ENCODE measurements at regions not wholly inside any gene's neighbourhood (a gene's known extent, or its start where the extent isn't known, plus 50 kb on each side); places are given as distances from the start of the nearest gene placed in this dataset.

GRCh38 chr20:4571759-4572531, 114.3 kb upstream of the PRNP start:
- no peak for TF ChIP-seq FOSL2 (IDR thresholded peaks at IDR 0.05)
- peak; percentile 32; the same call in 1 of the 2 replicates for TF ChIP-seq FOSL2 (CRISPR knock-in tag; IDR thresholded peaks at IDR 0.05)
- TF ChIP-seq JUN (IDR thresholded peaks at IDR 0.05) = 0 out of 5 replicates have a peak, but pooled peaks of 1 of the 2 experiments have one; percentile 20
- no peak for TF ChIP-seq RNF2 (IDR thresholded peaks at IDR 0.05; ENCODE audit: borderline replicate concordance, low read depth)
- TF ChIP-seq EP300 (IDR thresholded peaks at IDR 0.05) = peak in 1 of 2 experiments; percentile 28; a peak in 2 of 5 replicates
- 0 out of 4 replicates have a peak, but pooled peaks of 1 of the 2 experiments have one; percentile 10 for TF ChIP-seq CEBPB (IDR thresholded peaks at IDR 0.05)
- TF ChIP-seq JUNB (IDR thresholded peaks at IDR 0.05) = peak; percentile 51
- H3K9me3 ChIP-seq = peaks cover 3% of the 10 kb centered on the region; the same call in 1 of the 3 replicates
- ATAC-seq (no peak), DNase-seq (ENCODE audit: low read depth in 1 of 2, low spot score in 1 of 2) (peak in 1 of 2 experiments; percentile 62), FAIRE-seq (peak; percentile 87)
- no peak overlapping the region for H3K4me3 ChIP-seq
- H3K4me1 ChIP-seq = peaks cover 57% of the 10 kb centered on the region
- H3K27ac ChIP-seq = peak overlapping the region; percentile 88 to 91
- POLR2A ChIA-PET = no interaction called here
- peak overlapping the region; percentile 18; the same call in 2 of the 3 replicates for H3K4me2 ChIP-seq
- CTCF ChIA-PET = interaction anchor here (0.6 to 4.9 kb wide), 8 partner anchors 10 to 376 kb away, joined by 3 to 30 read pairs (median 4); no protein-coding TSS in a partner anchor
- 55% methylated on average over 8 of the region's 8 CpGs for WGBS (ENCODE audit: missing lambda C conversion rate)

DNA sequence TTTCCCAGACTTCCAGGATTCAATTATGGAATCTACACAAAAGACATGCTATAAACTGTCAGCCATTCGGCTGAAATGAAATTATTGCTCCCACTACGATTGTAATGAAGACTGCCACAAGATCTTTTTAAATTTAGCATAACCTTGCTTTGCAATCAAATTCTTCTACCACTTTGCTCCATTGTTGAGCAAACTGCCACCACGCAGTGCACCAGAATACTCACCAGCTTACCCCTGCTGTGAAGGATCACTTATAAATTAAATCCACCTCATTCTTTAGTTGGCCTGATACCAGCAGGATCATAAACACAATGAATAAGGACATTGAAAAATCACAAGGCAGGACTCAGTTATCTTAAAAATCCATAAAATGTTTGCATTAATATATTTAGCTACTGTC, 116.4 kb upstream of the PRNP start:
- H3K27ac ChIP-seq = peak overlapping the region; percentile 13 to 91; a peak in 4 of 6 replicates
- ChIA-PET CTCF (interaction anchor here (4.9 kb wide), 1 partner anchor 22 kb away, joined by 30 read pairs; no protein-coding TSS in a partner anchor), POLR2A (no interaction called here)
- H3K4me3 ChIP-seq = no peak overlapping the region
- H3K9me3 ChIP-seq = peaks cover 7% of the 10 kb centered on the region; the same call in 1 of the 3 replicates
- peak; percentile 70 for FAIRE-seq
- WGBS (ENCODE audit: missing lambda C conversion rate) = 60% methylated on average over 3 of the region's 3 CpGs
- DNase-seq (ENCODE audit: low read depth in 1 of 2, low spot score in 1 of 2) = no peak
- ATAC-seq = no peak
- TF ChIP-seq KDM1A (IDR thresholded peaks at IDR 0.05; ENCODE audit: low read depth) = no peak
- TF ChIP-seq, protein P1, sequence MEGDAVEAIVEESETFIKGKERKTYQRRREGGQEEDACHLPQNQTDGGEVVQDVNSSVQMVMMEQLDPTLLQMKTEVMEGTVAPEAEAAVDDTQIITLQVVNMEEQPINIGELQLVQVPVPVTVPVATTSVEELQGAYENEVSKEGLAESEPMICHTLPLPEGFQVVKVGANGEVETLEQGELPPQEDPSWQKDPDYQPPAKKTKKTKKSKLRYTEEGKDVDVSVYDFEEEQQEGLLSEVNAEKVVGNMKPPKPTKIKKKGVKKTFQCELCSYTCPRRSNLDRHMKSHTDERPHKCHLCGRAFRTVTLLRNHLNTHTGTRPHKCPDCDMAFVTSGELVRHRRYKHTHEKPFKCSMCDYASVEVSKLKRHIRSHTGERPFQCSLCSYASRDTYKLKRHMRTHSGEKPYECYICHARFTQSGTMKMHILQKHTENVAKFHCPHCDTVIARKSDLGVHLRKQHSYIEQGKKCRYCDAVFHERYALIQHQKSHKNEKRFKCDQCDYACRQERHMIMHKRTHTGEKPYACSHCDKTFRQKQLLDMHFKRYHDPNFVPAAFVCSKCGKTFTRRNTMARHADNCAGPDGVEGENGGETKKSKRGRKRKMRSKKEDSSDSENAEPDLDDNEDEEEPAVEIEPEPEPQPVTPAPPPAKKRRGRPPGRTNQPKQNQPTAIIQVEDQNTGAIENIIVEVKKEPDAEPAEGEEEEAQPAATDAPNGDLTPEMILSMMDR (IDR thresholded peaks at IDR 0.05) = no peak
- TF ChIP-seq, protein P2, sequence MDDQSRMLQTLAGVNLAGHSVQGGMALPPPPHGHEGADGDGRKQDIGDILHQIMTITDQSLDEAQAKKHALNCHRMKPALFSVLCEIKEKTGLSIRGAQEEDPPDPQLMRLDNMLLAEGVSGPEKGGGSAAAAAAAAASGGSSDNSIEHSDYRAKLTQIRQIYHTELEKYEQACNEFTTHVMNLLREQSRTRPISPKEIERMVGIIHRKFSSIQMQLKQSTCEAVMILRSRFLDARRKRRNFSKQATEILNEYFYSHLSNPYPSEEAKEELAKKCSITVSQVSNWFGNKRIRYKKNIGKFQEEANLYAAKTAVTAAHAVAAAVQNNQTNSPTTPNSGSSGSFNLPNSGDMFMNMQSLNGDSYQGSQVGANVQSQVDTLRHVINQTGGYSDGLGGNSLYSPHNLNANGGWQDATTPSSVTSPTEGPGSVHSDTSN (IDR thresholded peaks at IDR 0.05) = no peak
- TF ChIP-seq RARB (CRISPR knock-in tag; IDR thresholded peaks at IDR 0.05) = no peak
- H3K4me2 ChIP-seq = peak overlapping the region; percentile 12; the same call in 2 of the 3 replicates
- H3K4me1 ChIP-seq = peaks cover 46% of the 10 kb centered on the region

DNA sequence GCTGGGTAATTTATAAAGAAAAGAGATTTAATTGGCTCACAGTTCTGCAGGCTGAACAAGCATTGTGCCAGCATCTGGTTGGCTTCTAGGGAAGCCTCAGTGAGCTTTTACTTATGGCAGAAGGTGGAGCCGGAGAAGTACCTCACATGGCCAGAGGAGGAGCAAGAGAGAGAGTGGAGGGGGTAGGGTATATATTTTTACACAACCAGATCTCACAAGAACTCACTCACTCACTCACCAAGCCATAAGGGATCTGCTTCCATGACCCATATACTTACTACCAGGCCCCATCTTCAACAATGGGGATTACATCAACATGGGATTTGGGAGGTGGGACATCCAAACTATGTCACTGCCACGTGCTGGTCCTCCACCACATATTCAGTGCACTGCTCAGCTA, 117.2 kb upstream of the PRNP start:
- ChIA-PET CTCF (interaction anchor here (0.5 to 2.2 kb wide), 3 partner anchors 13 to 227 kb away, joined by 3 to 8 read pairs (median 5); no protein-coding TSS in a partner anchor), POLR2A (no interaction called here)
- ATAC-seq (no peak), FAIRE-seq (no peak), DNase-seq (ENCODE audit: low read depth in 1 of 2, low spot score in 1 of 2) (peak in 1 of 2 experiments; percentile 40)
- 64% methylated on average over 2 of the region's 2 CpGs for WGBS (ENCODE audit: missing lambda C conversion rate)
- H3K9me3 ChIP-seq = peaks cover 14% of the 10 kb centered on the region; the same call in 2 of the 3 replicates
- peak overlapping the region in 1 of 2 experiments; percentile 91; a peak in 3 of 6 replicates for H3K27ac ChIP-seq
- no peak overlapping the region for H3K4me3 ChIP-seq
- peaks cover 38% of the 10 kb centered on the region for H3K4me1 ChIP-seq
- TF ChIP-seq EP300 (IDR thresholded peaks at IDR 0.05) (no peak), RARB (CRISPR knock-in tag; IDR thresholded peaks at IDR 0.05) (no peak), RCOR1 (IDR thresholded peaks at IDR 0.05; ENCODE audit: low read depth, low read length) (no peak), POLR2A (IDR thresholded peaks at IDR 0.05; ENCODE audit: low read length) (no peak), TP53 (CRISPR knock-in tag; IDR thresholded peaks at IDR 0.05) (no peak), RFX5 (IDR thresholded peaks at IDR 0.05) (no peak), ZSCAN20 (CRISPR knock-in tag; IDR thresholded peaks at IDR 0.05) (no peak), POLR2AphosphoS2 (conservative IDR thresholded peaks at IDR 0.05; ENCODE audit: low read length) (no peak), NR3C1 (IDR thresholded peaks at IDR 0.05) (no peak), PHF8 (IDR thresholded peaks at IDR 0.05; ENCODE audit: borderline replicate concordance, low read depth) (no peak), NFE2L2 (conservative IDR thresholded peaks at IDR 0.05; ENCODE audit: low read length) (no peak), CHD4 (IDR thresholded peaks at IDR 0.05; ENCODE audit: borderline replicate concordance) (no peak)
- TF ChIP-seq, protein P2 (IDR thresholded peaks at IDR 0.05) = no peak
- TF ChIP-seq, protein P3, sequence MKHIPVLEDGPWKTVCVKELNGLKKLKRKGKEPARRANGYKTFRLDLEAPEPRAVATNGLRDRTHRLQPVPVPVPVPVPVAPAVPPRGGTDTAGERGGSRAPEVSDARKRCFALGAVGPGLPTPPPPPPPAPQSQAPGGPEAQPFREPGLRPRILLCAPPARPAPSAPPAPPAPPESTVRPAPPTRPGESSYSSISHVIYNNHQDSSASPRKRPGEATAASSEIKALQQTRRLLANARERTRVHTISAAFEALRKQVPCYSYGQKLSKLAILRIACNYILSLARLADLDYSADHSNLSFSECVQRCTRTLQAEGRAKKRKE (CRISPR knock-in tag; IDR thresholded peaks at IDR 0.05; ENCODE audit: low read depth) = no peak
- H3K4me2 ChIP-seq = no peak overlapping the region

Data from A549 (cell line).